Activated CD8-positive, alpha-beta T cell treated with anti-CD3 and anti-CD28 coated beads for 36 hours (primary cell): ENCODE measurements at regions not wholly inside any gene's neighbourhood (a gene's known extent, or its start where the extent isn't known, plus 50 kb on each side); places are given as distances from the start of the nearest gene placed in this dataset.

Experiments
- ATAC-seq: fragments of 200-7000 bp; cut with Tn5 transposase; one replicate; pipeline ENCODE4 v1.10.0; 2021; ENCODE audit warnings: mild to moderate bottlenecking, moderate library complexity
- CTCF ChIA-PET: fragments of 350-600 bp; sonication (Branson Sonifier 250); formaldehyde crosslinking; loops from one replicate; lab custom pipeline; 2021; ENCODE audit warnings: antibody characterized with exemption; lab: Charles Lee
- POLR2A ChIA-PET: fragments of 350-600 bp; sonication (Branson Sonifier 250); formaldehyde crosslinking; loops from one replicate; lab custom pipeline; 2021; ENCODE audit warnings: antibody characterized with exemption; lab: Charles Lee
- DNase-seq: peaks from one replicate; pipeline ENCODE4 v3.0.0-alpha.2; 2020
- H3K27ac Mint-ChIP-seq: one replicate; pipeline ENCODE4 v1.8.0; 2021; ENCODE audit warnings: mild to moderate bottlenecking, mixed read lengths
- H3K27me3 Mint-ChIP-seq: one replicate; pipeline ENCODE4 v1.8.0; 2021; ENCODE audit warnings: mixed read lengths
- H3K36me3 Mint-ChIP-seq: one replicate; pipeline ENCODE4 v1.8.0; 2021; ENCODE audit warnings: low read depth, mixed read lengths
- H3K4me1 Mint-ChIP-seq: one replicate; pipeline ENCODE4 v1.8.0; 2021; ENCODE audit warnings: low read depth, mixed read lengths
- H3K4me3 Mint-ChIP-seq: one replicate; pipeline ENCODE4 v1.8.0; 2021; ENCODE audit warnings: mild to moderate bottlenecking, moderate library complexity, mixed read lengths
- H3K9me3 Mint-ChIP-seq: one replicate; pipeline ENCODE4 v1.8.0; 2021; ENCODE audit warnings: mixed read lengths
- CTCF ChIP-seq: fragments of 200-600 bp; IDR thresholded peaks from one replicate; pipeline ENCODE4 v1.8.0; 2022; ENCODE audit warnings: antibody characterized with exemption, mild to moderate bottlenecking
- intact Hi-C: fragments of 100-400 bp; cut with micrococcal nuclease; formaldehyde crosslinking; loops from one replicate; pipeline ENCODE4 v1.10.0; 2022

GRCh38 chr6:168128631-168129291 is 49.7 kb upstream of the FRMD1 start:
- no peak overlapping the region for H3K27ac Mint-ChIP-seq
- POLR2A ChIA-PET: no interaction called here
- intact Hi-C loops: no loop called here
- ATAC-seq: no peak
- CTCF ChIA-PET: no interaction called here
- H3K4me1 Mint-ChIP-seq: no peaks in the 10 kb centered on the region
- DNase-seq: no peak
- no peaks in the 10 kb centered on the region for H3K9me3 Mint-ChIP-seq
- no peak overlapping the region for H3K4me3 Mint-ChIP-seq
- TF ChIP-seq CTCF: no peak
- no peaks in the 10 kb centered on the region for H3K36me3 Mint-ChIP-seq
- peaks cover 22% of the 10 kb centered on the region for H3K27me3 Mint-ChIP-seq
